Erythroblast (primary cell): ENCODE measurements at regions not wholly inside any gene's neighbourhood (a gene's known extent, or its start where the extent isn't known, plus 50 kb on each side); places are given as distances from the start of the nearest gene placed in this dataset.

ENCODE experiments used
- GATA1 ChIP-seq: IDR thresholded peaks from 2 replicates; pipeline ENCODE4 v1.6.1; 2011; ENCODE audit warnings: low read depth, mild to moderate bottlenecking, control low read depth, low read length, moderate library complexity
- POLR2A ChIP-seq: IDR thresholded peaks from 2 replicates; pipeline ENCODE4 v1.6.1; 2011; ENCODE audit warnings: mild to moderate bottlenecking, low read length

GRCh38 chr18:66874812-66875474, 271.1 kb upstream of the CDH19 start:
- TF ChIP-seq POLR2A (no peak), GATA1 (no peak)
